HK-2 (cell line): ENCODE measurements at regions not wholly inside any gene's neighbourhood (a gene's known extent, or its start where the extent isn't known, plus 50 kb on each side); places are given as distances from the start of the nearest gene placed in this dataset.

ENCODE experiments used
- DNase-seq: peaks from one replicate; pipeline ENCODE4 v3.0.0-alpha.2; 2018; ENCODE audit not compliant: unreplicated experiment

GRCh38 chr5:2493356-2493755 is 258.1 kb downstream of the IRX2 start:
- no peak for DNase-seq

GRCh38 chr5:2492476-2492875 is 259.0 kb downstream of the IRX2 start:
- no peak for DNase-seq

- DNase-seq = no peak
These were observed 259.6 kb downstream of the IRX2 start for GRCh38 chr5:2491846-2492245.

- DNase-seq = no peak
These were observed 262.2 kb downstream of the IRX2 start for GRCh38 chr5:2489306-2489705.

GRCh38 chr5:2488593-2488992 is 262.9 kb downstream of the IRX2 start:
- no peak for DNase-seq

GRCh38 chr5:2487152-2487763 is 264.2 kb downstream of the IRX2 start:
- DNase-seq = no peak

- DNase-seq = no peak
These were observed 265.1 kb downstream of the IRX2 start for GRCh38 chr5:2486373-2486772.

- no peak for DNase-seq
These were observed 268.7 kb downstream of the IRX2 start for GRCh38 chr5:2482778-2483177.

GRCh38 chr5:2480871-2481270 is 270.6 kb downstream of the IRX2 start:
- no peak for DNase-seq

- no peak for DNase-seq
These were observed 275.6 kb downstream of the IRX2 start for GRCh38 chr5:2475902-2476301.

GRCh38 chr5:2472670-2473069 is 278.8 kb downstream of the IRX2 start:
- DNase-seq = no peak

GRCh38 chr5:2471152-2471879 is 280.2 kb downstream of the IRX2 start:
- DNase-seq = no peak

GRCh38 chr5:2466966-2467365 is 284.5 kb downstream of the IRX2 start:
- DNase-seq = no peak

- DNase-seq = no peak
These were observed 286.1 kb downstream of the IRX2 start for GRCh38 chr5:2465383-2465782.

- no peak for DNase-seq
These were observed 287.3 kb downstream of the IRX2 start for GRCh38 chr5:2464141-2464540.

- DNase-seq = no peak
These were observed 289.5 kb downstream of the IRX2 start for GRCh38 chr5:2461701-2462691.

- DNase-seq = no peak
These were observed 291.4 kb downstream of the IRX2 start for GRCh38 chr5:2460098-2460497.

- no peak for DNase-seq
These were observed 292.2 kb downstream of the IRX2 start for GRCh38 chr5:2459251-2459650.

- no peak for DNase-seq
These were observed 295.6 kb downstream of the IRX2 start for GRCh38 chr5:2455878-2456277.

GRCh38 chr5:2454876-2455275 is 296.6 kb downstream of the IRX2 start:
- no peak for DNase-seq

- DNase-seq = no peak
These were observed 297.7 kb downstream of the IRX2 start for GRCh38 chr5:2453781-2454180.

- no peak for DNase-seq
These were observed 300.4 kb downstream of the IRX2 start for GRCh38 chr5:2451100-2451499.
